ENCODE measurements at regions not wholly inside any gene's neighbourhood (a gene's known extent, or its start where the extent isn't known, plus 50 kb on each side); places are given as distances from the start of the nearest gene placed in this dataset.

- no peak for TF ChIP-seq CTCF (IDR thresholded peaks at IDR 0.05 in 4 of 5, conservative IDR thresholded peaks at IDR 0.05 in 1 of 5)
- TF ChIP-seq POLR2A (IDR thresholded peaks at IDR 0.05), result no peak
Observed at GRCh38 chr13:75135325-75135825, 346.6 kb downstream of the TBC1D4 start.

All from gastrocnemius medialis (tissue), 4 donors.